ENCODE measurements at regions not wholly inside any gene's neighbourhood (a gene's known extent, or its start where the extent isn't known, plus 50 kb on each side); places are given as distances from the start of the nearest gene placed in this dataset.

GRCh38 chr9:3687145-3687544, 161.3 kb upstream of the RFX3 start:
- TF ChIP-seq, protein P1, sequence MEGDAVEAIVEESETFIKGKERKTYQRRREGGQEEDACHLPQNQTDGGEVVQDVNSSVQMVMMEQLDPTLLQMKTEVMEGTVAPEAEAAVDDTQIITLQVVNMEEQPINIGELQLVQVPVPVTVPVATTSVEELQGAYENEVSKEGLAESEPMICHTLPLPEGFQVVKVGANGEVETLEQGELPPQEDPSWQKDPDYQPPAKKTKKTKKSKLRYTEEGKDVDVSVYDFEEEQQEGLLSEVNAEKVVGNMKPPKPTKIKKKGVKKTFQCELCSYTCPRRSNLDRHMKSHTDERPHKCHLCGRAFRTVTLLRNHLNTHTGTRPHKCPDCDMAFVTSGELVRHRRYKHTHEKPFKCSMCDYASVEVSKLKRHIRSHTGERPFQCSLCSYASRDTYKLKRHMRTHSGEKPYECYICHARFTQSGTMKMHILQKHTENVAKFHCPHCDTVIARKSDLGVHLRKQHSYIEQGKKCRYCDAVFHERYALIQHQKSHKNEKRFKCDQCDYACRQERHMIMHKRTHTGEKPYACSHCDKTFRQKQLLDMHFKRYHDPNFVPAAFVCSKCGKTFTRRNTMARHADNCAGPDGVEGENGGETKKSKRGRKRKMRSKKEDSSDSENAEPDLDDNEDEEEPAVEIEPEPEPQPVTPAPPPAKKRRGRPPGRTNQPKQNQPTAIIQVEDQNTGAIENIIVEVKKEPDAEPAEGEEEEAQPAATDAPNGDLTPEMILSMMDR (conservative IDR thresholded peaks at IDR 0.05; ENCODE audit: low read length), result no peak
- TF ChIP-seq EZH2phosphoT487 (IDR thresholded peaks at IDR 0.05; ENCODE audit: borderline replicate concordance), result no peak

Data from Loucy (cell line).